ENCODE measurements at regions not wholly inside any gene's neighbourhood (a gene's known extent, or its start where the extent isn't known, plus 50 kb on each side); places are given as distances from the start of the nearest gene placed in this dataset.

- TF ChIP-seq CTCF (IDR thresholded peaks at IDR 0.05) (no peak), POLR2A (IDR thresholded peaks at IDR 0.05) (no peak)
- WGBS (ENCODE audit: insufficient coverage, low coverage, low lambda C conversion rate, missing lambda C conversion rate) = 13% methylated on average over 1 of the region's 1 CpG
- Histone ChIP-seq H3K4me1 (no peaks in the 10 kb centered on the region), H3K9me3 (peaks cover 0 to 2% (median 0%) of the 10 kb centered on the region in 4 donors), H3K36me3 (no peaks in the 10 kb centered on the region), H3K4me3 (no peak overlapping the region), H3K27me3 (no peaks in the 10 kb centered on the region), H3K27ac (no peak overlapping the region)
- DNase-seq = no peak
- ATAC-seq = no peak
- intact Hi-C loops (cut with DNase I) = no loop called here
Measured at GRCh38 chr18:34411952-34412351, 187.2 kb upstream of the NOL4 start.

GRCh38 chr18:34431042-34431441 is 206.3 kb upstream of the NOL4 start:
- H3K27ac ChIP-seq = no peak overlapping the region
- intact Hi-C loops (cut with DNase I) = no loop called here
- H3K9me3 ChIP-seq = no peaks in the 10 kb centered on the region
- TF ChIP-seq CTCF (IDR thresholded peaks at IDR 0.05) = no peak
- TF ChIP-seq POLR2A (IDR thresholded peaks at IDR 0.05) = no peak
- WGBS (ENCODE audit: insufficient coverage, low coverage, low lambda C conversion rate, missing lambda C conversion rate) = 70% methylated on average over 4 of the region's 4 CpGs
- no peaks in the 10 kb centered on the region for H3K27me3 ChIP-seq
- no peak overlapping the region for H3K4me3 ChIP-seq
- ATAC-seq = no peak
- no peaks in the 10 kb centered on the region for H3K4me1 ChIP-seq
- DNase-seq = no peak
- no peaks in the 10 kb centered on the region for H3K36me3 ChIP-seq

- DNase-seq (no peak), ATAC-seq (peak in 1 of 4 donors; percentile 96)
- Histone ChIP-seq H3K9me3 (no peaks in the 10 kb centered on the region), H3K27me3 (no peaks in the 10 kb centered on the region), H3K27ac (no peak overlapping the region), H3K4me3 (no peak overlapping the region), H3K36me3 (no peaks in the 10 kb centered on the region), H3K4me1 (no peaks in the 10 kb centered on the region)
- WGBS (ENCODE audit: insufficient coverage, low coverage, low lambda C conversion rate, missing lambda C conversion rate) = 44% methylated on average over 2 of the region's 2 CpGs
- intact Hi-C loops (cut with DNase I) = no loop called here
- TF ChIP-seq CTCF (IDR thresholded peaks at IDR 0.05) (no peak), POLR2A (IDR thresholded peaks at IDR 0.05) (no peak)
Measured at GRCh38 chr18:34444622-34445021, 219.9 kb upstream of the NOL4 start.

GRCh38 chr18:34448662-34449061 is 223.9 kb upstream of the NOL4 start:
- Histone ChIP-seq H3K27ac (no peak overlapping the region), H3K4me1 (no peaks in the 10 kb centered on the region), H3K27me3 (no peaks in the 10 kb centered on the region), H3K9me3 (no peaks in the 10 kb centered on the region), H3K36me3 (no peaks in the 10 kb centered on the region), H3K4me3 (no peak overlapping the region)
- DNase-seq = no peak
- intact Hi-C loops (cut with DNase I) = no loop called here
- no peak for ATAC-seq
- no peak for TF ChIP-seq CTCF (IDR thresholded peaks at IDR 0.05)
- TF ChIP-seq POLR2A (IDR thresholded peaks at IDR 0.05) = no peak

- Histone ChIP-seq H3K9me3 (no peaks in the 10 kb centered on the region), H3K27ac (no peak overlapping the region), H3K36me3 (no peaks in the 10 kb centered on the region), H3K27me3 (no peaks in the 10 kb centered on the region), H3K4me3 (no peak overlapping the region), H3K4me1 (no peaks in the 10 kb centered on the region)
- 78% methylated on average over 3 of the region's 3 CpGs for WGBS (ENCODE audit: insufficient coverage, low coverage, low lambda C conversion rate, missing lambda C conversion rate)
- intact Hi-C loops (cut with DNase I) = no loop called here
- ATAC-seq = no peak
- TF ChIP-seq CTCF (IDR thresholded peaks at IDR 0.05) = no peak
- TF ChIP-seq POLR2A (IDR thresholded peaks at IDR 0.05) = no peak
- no peak for DNase-seq
Measured at GRCh38 chr18:34457761-34458160, 233.0 kb upstream of the NOL4 start.
